Skeletal muscle satellite cell (primary cell): ENCODE measurements at regions not wholly inside any gene's neighbourhood (a gene's known extent, or its start where the extent isn't known, plus 50 kb on each side); places are given as distances from the start of the nearest gene placed in this dataset.

Source experiments
- H3K27me3 ChIP-seq: 2 replicates; pipeline ENCODE4 v1.7.0; 2013; ENCODE audit warnings: low read length; ENCODE audit not compliant: control insufficient read depth, insufficient read depth
- H3K36me3 ChIP-seq: 2 replicates; pipeline ENCODE4 v1.7.0; 2013; ENCODE audit warnings: mild to moderate bottlenecking, control low read depth, low read length; ENCODE audit not compliant: insufficient read depth
- H3K4me1 ChIP-seq: 2 replicates; pipeline ENCODE4 v1.7.0; 2013; ENCODE audit warnings: low read length; ENCODE audit not compliant: control insufficient read depth, insufficient read depth
- H3K4me2 ChIP-seq: 2 replicates; pipeline ENCODE4 v1.7.0; 2013; ENCODE audit warnings: mild to moderate bottlenecking, low read length
- H3K4me3 ChIP-seq: 2 replicates; pipeline ENCODE4 v1.7.0; 2013; ENCODE audit warnings: low read length
- H3K9ac ChIP-seq: 2 replicates; pipeline ENCODE4 v1.7.0; 2013; ENCODE audit warnings: mild to moderate bottlenecking, low read depth, low read length, moderate library complexity
- H3K9me3 ChIP-seq: replicated peaks from 2 replicates; pipeline ENCODE4 v1.7.0; 2013; ENCODE audit warnings: mild to moderate bottlenecking, control low read depth, low read length

- no peaks in the 10 kb centered on the region for H3K36me3 ChIP-seq
- peaks cover 28% of the 10 kb centered on the region for H3K9me3 ChIP-seq
- no peaks in the 10 kb centered on the region for H3K27me3 ChIP-seq
- H3K4me2 ChIP-seq, result no peak overlapping the region
- no peaks in the 10 kb centered on the region for H3K4me1 ChIP-seq
- no peak overlapping the region for H3K4me3 ChIP-seq
- no peak overlapping the region for H3K9ac ChIP-seq
Measured at GRCh38 chr22:49583886-49584505, 243.7 kb downstream of the BRD1 start.

GRCh38 chr22:49583341-49583740 is 244.3 kb downstream of the BRD1 start:
- Histone ChIP-seq H3K9ac (no peak overlapping the region), H3K27me3 (no peaks in the 10 kb centered on the region), H3K4me1 (no peaks in the 10 kb centered on the region), H3K4me2 (no peak overlapping the region), H3K9me3 (peaks cover 28% of the 10 kb centered on the region), H3K36me3 (no peaks in the 10 kb centered on the region), H3K4me3 (no peak overlapping the region)

- no peak overlapping the region for H3K4me3 ChIP-seq
- H3K9me3 ChIP-seq, result peaks cover 26% of the 10 kb centered on the region
- H3K4me1 ChIP-seq, result no peaks in the 10 kb centered on the region
- H3K36me3 ChIP-seq, result no peaks in the 10 kb centered on the region
- no peak overlapping the region for H3K4me2 ChIP-seq
- no peaks in the 10 kb centered on the region for H3K27me3 ChIP-seq
- H3K9ac ChIP-seq, result no peak overlapping the region
Measured at GRCh38 chr22:49582678-49583077, 245.0 kb downstream of the BRD1 start.

GRCh38 chr22:49582181-49582580 is 245.5 kb downstream of the BRD1 start:
- Histone ChIP-seq H3K9ac (no peak overlapping the region), H3K27me3 (no peaks in the 10 kb centered on the region), H3K4me1 (no peaks in the 10 kb centered on the region), H3K9me3 (peaks cover 26% of the 10 kb centered on the region), H3K4me2 (no peak overlapping the region), H3K36me3 (no peaks in the 10 kb centered on the region), H3K4me3 (no peak overlapping the region)

GRCh38 chr22:49580024-49580423 is 247.6 kb downstream of the BRD1 start:
- H3K36me3 ChIP-seq, result no peaks in the 10 kb centered on the region

GRCh38 chr22:49577168-49578060 is 250.3 kb downstream of the BRD1 start:
- H3K9ac ChIP-seq, result no peak overlapping the region

More at GRCh38 chr22:49580024-49580423, 247.6 kb downstream of the BRD1 start:
- Histone ChIP-seq H3K9ac (no peak overlapping the region), H3K9me3 (peaks cover 27% of the 10 kb centered on the region), H3K4me1 (no peaks in the 10 kb centered on the region), H3K4me3 (no peak overlapping the region), H3K4me2 (no peak overlapping the region), H3K27me3 (no peaks in the 10 kb centered on the region)

GRCh38 chr22:49576241-49577141 is 251.2 kb downstream of the BRD1 start:
- Histone ChIP-seq H3K9me3 (peaks cover 27% of the 10 kb centered on the region), H3K9ac (no peak overlapping the region), H3K4me3 (no peak overlapping the region), H3K4me2 (no peak overlapping the region), H3K4me1 (no peaks in the 10 kb centered on the region), H3K27me3 (no peaks in the 10 kb centered on the region), H3K36me3 (no peaks in the 10 kb centered on the region)

More at GRCh38 chr22:49577168-49578060, 250.3 kb downstream of the BRD1 start:
- H3K4me3 ChIP-seq, result no peak overlapping the region
- no peak overlapping the region for H3K4me2 ChIP-seq
- no peaks in the 10 kb centered on the region for H3K36me3 ChIP-seq
- H3K27me3 ChIP-seq, result no peaks in the 10 kb centered on the region
- H3K9me3 ChIP-seq, result peaks cover 24% of the 10 kb centered on the region
- no peaks in the 10 kb centered on the region for H3K4me1 ChIP-seq

GRCh38 chr22:49575703-49576081 is 252.0 kb downstream of the BRD1 start:
- Histone ChIP-seq H3K9me3 (peaks cover 25% of the 10 kb centered on the region), H3K9ac (no peak overlapping the region), H3K27me3 (no peaks in the 10 kb centered on the region), H3K36me3 (no peaks in the 10 kb centered on the region), H3K4me2 (no peak overlapping the region), H3K4me1 (no peaks in the 10 kb centered on the region), H3K4me3 (no peak overlapping the region)

GRCh38 chr22:49574881-49575702 is 252.6 kb downstream of the BRD1 start:
- no peaks in the 10 kb centered on the region for H3K4me1 ChIP-seq
- no peaks in the 10 kb centered on the region for H3K36me3 ChIP-seq
- H3K4me3 ChIP-seq, result no peak overlapping the region
- H3K27me3 ChIP-seq, result no peaks in the 10 kb centered on the region
- H3K9me3 ChIP-seq, result peaks cover 19% of the 10 kb centered on the region
- no peak overlapping the region for H3K4me2 ChIP-seq
- H3K9ac ChIP-seq, result no peak overlapping the region

- Histone ChIP-seq H3K9ac (no peak overlapping the region), H3K4me3 (no peak overlapping the region), H3K27me3 (no peaks in the 10 kb centered on the region), H3K36me3 (no peaks in the 10 kb centered on the region), H3K4me1 (no peaks in the 10 kb centered on the region), H3K9me3 (peaks cover 25% of the 10 kb centered on the region), H3K4me2 (no peak overlapping the region)
Measured at GRCh38 chr22:49574205-49574880, 253.3 kb downstream of the BRD1 start.
